HEK293T (cell line): ENCODE measurements at regions not wholly inside any gene's neighbourhood (a gene's known extent, or its start where the extent isn't known, plus 50 kb on each side); places are given as distances from the start of the nearest gene placed in this dataset.

Experiments
- CTCF ChIA-PET: fragments of 350-600 bp; formaldehyde crosslinking; extraction: SDS; loops from one replicate; lab custom pipeline; 2021; ENCODE audit warnings: antibody characterized with exemption, inconsistent platforms; lab: Yijun Ruan, JAX
- POLR2A ChIA-PET: fragments of 350-600 bp; formaldehyde crosslinking; extraction: SDS; loops from one replicate; lab custom pipeline; 2020; ENCODE audit warnings: antibody characterized with exemption, inconsistent platforms; lab: Yijun Ruan, JAX
- DNase-seq: peaks from one replicate; pipeline ENCODE4 v3.0.0; 2012; ENCODE audit warnings: mixed read lengths; ENCODE audit errors: extremely low spot score
- ARNT ChIP-seq: fragments of 450-650 bp; IDR thresholded peaks from 2 replicates; pipeline ENCODE4 v1.6.1; 2017; ENCODE audit warnings: mild to moderate bottlenecking
- BHLHE40 ChIP-seq: fragments of 450-650 bp; IDR thresholded peaks from 2 replicates; pipeline ENCODE4 v1.6.1; 2016; ENCODE audit warnings: mild to moderate bottlenecking, moderate library complexity, borderline replicate concordance
- CTBP1 ChIP-seq: fragments of 450-650 bp; IDR thresholded peaks from 2 replicates; pipeline ENCODE4 v1.6.1; 2016; ENCODE audit warnings: borderline replicate concordance
- ELF4 ChIP-seq: fragments of 450-650 bp; IDR thresholded peaks from 2 replicates; pipeline ENCODE4 v1.6.1; 2017; ENCODE audit warnings: antibody characterized with exemption
- FOXA1 ChIP-seq: fragments of 450-650 bp; IDR thresholded peaks from 2 replicates; pipeline ENCODE4 v1.6.1; 2016; ENCODE audit warnings: mild to moderate bottlenecking
- FOXK2 ChIP-seq: fragments of 450-650 bp; IDR thresholded peaks from 2 replicates; pipeline ENCODE4 v1.6.1; 2016; ENCODE audit warnings: mild to moderate bottlenecking
- FOXM1 ChIP-seq: fragments of 450-650 bp; IDR thresholded peaks from 2 replicates; pipeline ENCODE4 v1.6.1; 2017; ENCODE audit warnings: mild to moderate bottlenecking, borderline replicate concordance
- HDGF ChIP-seq: fragments of 450-650 bp; IDR thresholded peaks from 2 replicates; pipeline ENCODE4 v1.6.1; 2017; ENCODE audit warnings: antibody characterized with exemption, borderline replicate concordance
- L3MBTL2 ChIP-seq: fragments of 450-650 bp; conservative IDR thresholded peaks from 2 replicates; pipeline ENCODE4 v1.6.1; 2016; ENCODE audit warnings: mild to moderate bottlenecking
- LEF1 ChIP-seq: fragments of 450-650 bp; IDR thresholded peaks from 2 replicates; pipeline ENCODE4 v1.6.1; 2017; ENCODE audit warnings: mild to moderate bottlenecking, borderline replicate concordance
- NFRKB ChIP-seq: fragments of 450-650 bp; IDR thresholded peaks from 2 replicates; pipeline ENCODE4 v1.6.1; 2016; ENCODE audit warnings: mild to moderate bottlenecking, moderate library complexity
- PKNOX1 ChIP-seq: fragments of 450-650 bp; IDR thresholded peaks from 2 replicates; pipeline ENCODE4 v1.6.1; 2016
- SP1 ChIP-seq: fragments of 450-650 bp; IDR thresholded peaks from 2 replicates; pipeline ENCODE4 v1.6.1; 2017
- SUZ12 ChIP-seq: fragments of 450-650 bp; IDR thresholded peaks from 2 replicates; pipeline ENCODE4 v1.6.1; 2016; ENCODE audit warnings: mild to moderate bottlenecking
- TARDBP ChIP-seq: fragments of 450-650 bp; IDR thresholded peaks from 2 replicates; pipeline ENCODE4 v1.6.1; 2016
- ZNF384 ChIP-seq: fragments of 450-650 bp; IDR thresholded peaks from 2 replicates; pipeline ENCODE4 v1.6.1; 2016

DNA sequence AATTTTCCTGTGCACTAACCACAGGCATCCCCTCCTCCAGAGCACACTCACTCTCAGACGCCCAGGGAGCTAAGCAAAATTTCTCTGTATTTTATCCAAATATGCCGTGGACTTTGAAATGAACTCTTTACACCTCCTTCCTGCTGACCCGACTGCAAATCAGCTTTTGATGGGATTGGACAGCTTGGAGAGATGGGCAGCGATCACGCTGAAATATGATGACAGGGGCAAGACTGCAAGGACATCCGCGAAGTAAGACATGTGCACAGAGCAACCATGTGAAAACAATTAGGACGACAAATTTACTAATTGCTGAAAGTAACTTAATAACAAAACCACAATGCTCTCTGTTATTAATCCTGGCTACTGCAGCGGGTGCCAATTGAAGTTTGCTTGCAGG lies 64.6 kb upstream of the CLDN14 start:
- CTCF ChIA-PET: no interaction called here
- no peak for DNase-seq
- POLR2A ChIA-PET: no interaction called here
- TF ChIP-seq PKNOX1 (no peak), L3MBTL2 (no peak), ELF4 (no peak), FOXM1 (no peak), TARDBP (no peak), HDGF (no peak), FOXK2 (no peak), SP1 (no peak), BHLHE40 (no peak), LEF1 (no peak), FOXA1 (no peak)

DNA sequence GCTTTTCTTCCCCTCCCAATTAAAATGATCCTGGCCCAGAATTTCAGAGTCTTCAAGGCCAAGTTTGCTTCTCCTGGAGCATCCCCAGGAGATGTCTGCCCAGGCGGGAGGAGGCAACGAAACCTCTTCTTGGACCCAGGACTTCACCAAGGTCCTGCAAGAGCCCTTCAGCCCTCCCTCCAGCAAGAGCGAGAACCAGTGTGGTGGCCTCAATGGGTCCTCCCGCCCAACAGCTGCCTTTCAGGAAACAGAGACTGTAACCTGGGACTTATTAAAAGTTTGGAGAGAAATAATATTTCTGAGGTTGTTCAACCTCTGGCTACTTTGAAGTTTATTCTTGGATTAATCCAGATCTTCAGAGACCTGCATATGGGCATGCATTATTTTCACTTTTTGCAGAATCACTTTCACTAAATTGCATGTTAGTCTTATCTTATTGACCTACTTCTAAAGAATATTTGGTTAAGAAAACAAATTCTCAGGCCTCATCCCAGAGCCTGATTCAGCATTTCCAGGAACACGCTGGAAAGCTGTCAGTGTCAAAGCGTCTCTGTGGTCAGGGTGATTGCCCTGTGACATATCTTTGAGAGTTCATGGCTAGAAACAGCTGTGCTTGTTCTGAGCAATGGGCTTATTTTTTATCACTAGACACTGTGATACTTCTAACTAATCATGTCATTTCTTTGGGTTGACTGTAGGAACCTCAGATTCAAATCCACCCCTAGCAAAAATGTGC lies 66.0 kb upstream of the CLDN14 start:
- DNase-seq: no peak
- no peak for TF ChIP-seq NFRKB
- TF ChIP-seq ELF4: no peak
- no peak for TF ChIP-seq SUZ12
- TF ChIP-seq TARDBP: no peak
- CTCF ChIA-PET: no interaction called here
- POLR2A ChIA-PET: no interaction called here

DNA sequence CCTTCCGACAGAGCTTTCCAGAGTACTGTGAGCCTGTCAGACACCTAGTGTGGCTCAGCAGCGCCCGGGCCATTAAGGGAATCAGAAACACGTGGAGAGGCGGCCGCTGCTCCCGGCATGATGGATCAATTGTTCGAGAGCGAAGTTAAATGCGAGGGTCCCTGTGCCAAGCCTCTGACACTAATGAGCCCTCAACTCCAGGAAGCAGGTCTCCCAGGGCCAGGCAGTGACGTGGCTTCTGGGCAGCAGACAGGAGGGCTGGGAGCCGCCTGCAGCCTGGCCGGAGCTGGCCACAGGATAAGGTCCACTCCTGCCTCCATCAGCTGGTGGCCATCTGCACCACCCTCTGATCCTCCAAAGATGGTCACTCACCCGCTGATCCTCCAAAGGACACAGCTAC lies 67.5 kb upstream of the CLDN14 start:
- ChIA-PET POLR2A (no interaction called here), CTCF (no interaction called here)
- no peak for DNase-seq
- TF ChIP-seq FOXM1: no peak
- TF ChIP-seq LEF1: no peak
- no peak for TF ChIP-seq L3MBTL2
- TF ChIP-seq PKNOX1: no peak
- TF ChIP-seq FOXA1: no peak
- TF ChIP-seq CTBP1: no peak
- no peak for TF ChIP-seq HDGF
- TF ChIP-seq SUZ12: no peak
- TF ChIP-seq BHLHE40: no peak
- no peak for TF ChIP-seq FOXK2
- no peak for TF ChIP-seq ELF4
- no peak for TF ChIP-seq ARNT
- no peak for TF ChIP-seq TARDBP

- DNase-seq: no peak
- POLR2A ChIA-PET: no interaction called here
- CTCF ChIA-PET: interaction anchor here (1.6 kb wide), 1 partner anchor 18 kb away, joined by 6 read pairs; no protein-coding TSS in a partner anchor
- TF ChIP-seq ZNF384 (no peak), NFRKB (no peak), ARNT (no peak), TARDBP (no peak)
Observed at GRCh38 chr21:36548866-36549265, 68.9 kb upstream of the CLDN14 start.

- TF ChIP-seq NFRKB (no peak), TARDBP (no peak), ZNF384 (no peak), FOXM1 (no peak), ELF4 (no peak), PKNOX1 (no peak), LEF1 (no peak), BHLHE40 (no peak), ARNT (no peak), HDGF (no peak), FOXK2 (no peak), FOXA1 (no peak), L3MBTL2 (no peak), CTBP1 (no peak), SUZ12 (no peak), SP1 (no peak)
- POLR2A ChIA-PET: no interaction called here
- DNase-seq: no peak
- CTCF ChIA-PET: interaction anchor here (1.6 kb wide), 1 partner anchor 17 kb away, joined by 6 read pairs; no protein-coding TSS in a partner anchor
Observed at GRCh38 chr21:36549470-36549869, 69.5 kb upstream of the CLDN14 start.

GRCh38 chr21:36550761-36551160 lies 70.8 kb upstream of the CLDN14 start:
- CTCF ChIA-PET: no interaction called here
- POLR2A ChIA-PET: no interaction called here
- TF ChIP-seq FOXA1 (no peak), BHLHE40 (no peak), HDGF (no peak), CTBP1 (no peak), TARDBP (no peak), SP1 (no peak), SUZ12 (no peak), ARNT (no peak), PKNOX1 (no peak), L3MBTL2 (no peak), NFRKB (no peak), FOXM1 (no peak), FOXK2 (no peak), ELF4 (no peak), LEF1 (no peak)
- no peak for DNase-seq
